ENCODE measurements at regions not wholly inside any gene's neighbourhood (a gene's known extent, or its start where the extent isn't known, plus 50 kb on each side); places are given as distances from the start of the nearest gene placed in this dataset.
"Not testable (repeated sequence)": the region's sequence is repeated elsewhere in the genome, so short reads cannot be mapped to it uniquely, and the experiment has no call there.

- H3K4me3 ChIP-seq: no peak overlapping the region
- intact Hi-C loops (cut with DNase I): no loop called here
- FAIRE-seq (no peak), DNase-seq (no peak), ATAC-seq (no peak)
- TF ChIP-seq CTCF (IDR thresholded peaks at IDR 0.05): no peak
- H3K4me1 ChIP-seq: no peaks in the 10 kb centered on the region
- no peaks in the 10 kb centered on the region for H3K27me3 ChIP-seq
- H3K36me3 ChIP-seq: no peaks in the 10 kb centered on the region
- H3K9me3 ChIP-seq: no peaks in the 10 kb centered on the region
- 83 to 84% methylated on average over 1 of the region's 1 CpG for WGBS, 2 donors
- H3K27ac ChIP-seq: no peak overlapping the region
These were observed 73.3 kb upstream of the FHIP2A start for GRCh38 chr10:114748241-114748640.

GRCh38 chr10:114749014-114749413, 72.6 kb upstream of the FHIP2A start:
- DNase-seq (no peak), FAIRE-seq (no peak), ATAC-seq (peak in 1 of 4 donors; percentile 26)
- WGBS, 2 donors: 78 to 81% methylated on average over 3 of the region's 3 CpGs
- intact Hi-C loops (cut with DNase I): no loop called here
- H3K9me3 ChIP-seq: no peaks in the 10 kb centered on the region
- H3K36me3 ChIP-seq: no peaks in the 10 kb centered on the region
- no peaks in the 10 kb centered on the region for H3K27me3 ChIP-seq
- no peak overlapping the region for H3K27ac ChIP-seq
- H3K4me3 ChIP-seq: no peak overlapping the region
- H3K4me1 ChIP-seq: no peaks in the 10 kb centered on the region
- TF ChIP-seq CTCF (IDR thresholded peaks at IDR 0.05): no peak

GRCh38 chr10:114749510-114749909, 72.1 kb upstream of the FHIP2A start:
- no peak for ATAC-seq
- H3K27ac ChIP-seq: no peak overlapping the region
- no peaks in the 10 kb centered on the region for H3K27me3 ChIP-seq
- H3K4me1 ChIP-seq: no peaks in the 10 kb centered on the region
- H3K4me3 ChIP-seq: no peak overlapping the region
- H3K36me3 ChIP-seq: no peaks in the 10 kb centered on the region
- no peak for FAIRE-seq
- no peak for DNase-seq
- no peaks in the 10 kb centered on the region for H3K9me3 ChIP-seq
- no peak for TF ChIP-seq CTCF (IDR thresholded peaks at IDR 0.05)
- intact Hi-C loops (cut with DNase I): no loop called here
- 83 to 87% methylated on average over 6 of the region's 6 CpGs for WGBS, 2 donors

GRCh38 chr10:114751856-114752255, 69.7 kb upstream of the FHIP2A start:
- intact Hi-C loops (cut with DNase I): no loop called here
- TF ChIP-seq CTCF (IDR thresholded peaks at IDR 0.05): no peak
- no peak overlapping the region for H3K4me3 ChIP-seq
- no peaks in the 10 kb centered on the region for H3K27me3 ChIP-seq
- no peak for ATAC-seq
- 93 to 95% methylated on average over 3 of the region's 3 CpGs for WGBS, 2 donors
- no peaks in the 10 kb centered on the region for H3K9me3 ChIP-seq
- DNase-seq: no peak
- H3K27ac ChIP-seq: no peak overlapping the region
- FAIRE-seq: no peak
- no peaks in the 10 kb centered on the region for H3K36me3 ChIP-seq
- H3K4me1 ChIP-seq: no peaks in the 10 kb centered on the region

- not testable (repeated sequence) for FAIRE-seq
- 68 to 97% methylated on average over 1 of the region's 1 CpG for WGBS, 2 donors
These were observed 69.0 kb upstream of the FHIP2A start for GRCh38 chr10:114752570-114752969.

GRCh38 chr10:114753126-114753525, 68.5 kb upstream of the FHIP2A start:
- ATAC-seq (no peak), DNase-seq (no peak), FAIRE-seq (no peak)
- H3K27me3 ChIP-seq: no peaks in the 10 kb centered on the region
- H3K27ac ChIP-seq: no peak overlapping the region
- TF ChIP-seq CTCF (IDR thresholded peaks at IDR 0.05): no peak
- H3K4me1 ChIP-seq: no peaks in the 10 kb centered on the region
- no peaks in the 10 kb centered on the region for H3K36me3 ChIP-seq
- H3K9me3 ChIP-seq: no peaks in the 10 kb centered on the region
- 90 to 93% methylated on average over 5 of the region's 5 CpGs for WGBS, 2 donors
- no peak overlapping the region for H3K4me3 ChIP-seq
- intact Hi-C loops (cut with DNase I): no loop called here

More at GRCh38 chr10:114752570-114752969, 69.0 kb upstream of the FHIP2A start:
- H3K4me1 ChIP-seq; intact Hi-C loops (cut with DNase I); H3K36me3 ChIP-seq; H3K27ac ChIP-seq; H3K27me3 ChIP-seq; ATAC-seq; H3K9me3 ChIP-seq; DNase-seq; H3K4me3 ChIP-seq: not testable (repeated sequence)
